GM23338 (cell line): ENCODE measurements at regions not wholly inside any gene's neighbourhood (a gene's known extent, or its start where the extent isn't known, plus 50 kb on each side); places are given as distances from the start of the nearest gene placed in this dataset.

Experiments
- ATAC-seq: fragments of 200-7000 bp; cut with Tn5 transposase; 3 replicates; pipeline ENCODE4 v1.9.1; 2020
- DNase-seq: peaks from one replicate; pipeline ENCODE4 v3.0.0-alpha.2; 2015; ENCODE audit warnings: low spot score
- H2AFZ ChIP-seq: fragments of 200-600 bp; sonication (generic); 2 replicates; pipeline ENCODE4 v1.8.0; 2016; ENCODE audit warnings: antibody characterized with exemption, mild to moderate bottlenecking, moderate library complexity
- H3F3A ChIP-seq: fragments of 200-600 bp; sonication (generic); replicated peaks from 2 replicates; pipeline ENCODE4 v1.8.0; 2017; ENCODE audit warnings: antibody characterized with exemption, mixed run types, low read depth
- H3K27ac ChIP-seq: fragments of 200-600 bp; sonication (generic); 2 replicates; pipeline ENCODE4 v1.6.1; 2016; ENCODE audit warnings: low read depth
- H3K27me3 ChIP-seq: fragments of 200-600 bp; sonication (generic); 2 replicates; pipeline ENCODE4 v1.8.0; 2016; ENCODE audit warnings: mild to moderate bottlenecking, mixed run types, moderate library complexity; ENCODE audit not compliant: insufficient read depth
- H3K36me3 ChIP-seq: fragments of 200-600 bp; sonication (generic); 2 replicates; pipeline ENCODE4 v1.8.0; 2016; ENCODE audit warnings: mild to moderate bottlenecking; ENCODE audit not compliant: insufficient read depth
- H3K4me1 ChIP-seq: fragments of 200-600 bp; sonication (generic); 2 replicates; pipeline ENCODE4 v1.8.0; 2016; ENCODE audit warnings: mild to moderate bottlenecking, moderate library complexity; ENCODE audit not compliant: insufficient read depth
- H3K4me2 ChIP-seq: fragments of 200-600 bp; sonication (generic); 2 replicates; pipeline ENCODE4 v1.7.1; 2017; ENCODE audit warnings: mixed run types
- H3K4me3 ChIP-seq: fragments of 200-600 bp; sonication (generic); 2 replicates; pipeline ENCODE4 v1.6.1; 2016; ENCODE audit warnings: mixed run types
- H3K79me2 ChIP-seq: fragments of 200-600 bp; sonication (generic); replicated peaks from 2 replicates; pipeline ENCODE4 v1.8.0; 2017; ENCODE audit warnings: mild to moderate bottlenecking; ENCODE audit not compliant: insufficient read depth
- H3K9me2 ChIP-seq: fragments of 200-600 bp; sonication (generic); 2 replicates; pipeline ENCODE4 v1.8.0; 2017; ENCODE audit not compliant: insufficient read depth
- H4K20me1 ChIP-seq: fragments of 200-600 bp; sonication (generic); replicated peaks from 2 replicates; pipeline ENCODE4 v1.8.0; 2017; ENCODE audit warnings: mild to moderate bottlenecking; ENCODE audit not compliant: insufficient read depth
- H3K27ac Mint-ChIP-seq: 2 replicates; pipeline ENCODE4 v1.8.0; 2020; ENCODE audit warnings: inconsistent platforms, mild to moderate bottlenecking, moderate library complexity, mixed read lengths
- H3K27me3 Mint-ChIP-seq: 3 replicates; pipeline ENCODE4 v1.8.0; 2022; ENCODE audit warnings: low read depth, mild to moderate bottlenecking, moderate library complexity, mixed read lengths, inconsistent platforms; ENCODE audit not compliant: insufficient read depth, poor library complexity
- H3K36me3 Mint-ChIP-seq: 3 replicates; pipeline ENCODE4 v1.8.0; 2021; ENCODE audit warnings: low read depth, mild to moderate bottlenecking, inconsistent platforms, moderate library complexity, mixed read lengths
- H3K4me1 Mint-ChIP-seq: 3 replicates; pipeline ENCODE4 v1.8.0; 2020; ENCODE audit warnings: mild to moderate bottlenecking, inconsistent platforms, mixed read lengths
- H3K4me3 Mint-ChIP-seq: 3 replicates; pipeline ENCODE4 v1.8.0; 2021; ENCODE audit warnings: moderate library complexity, mild to moderate bottlenecking, inconsistent platforms, mixed read lengths
- H3K9me3 Mint-ChIP-seq: 3 replicates; pipeline ENCODE4 v1.8.0; 2020; ENCODE audit warnings: moderate library complexity, mild to moderate bottlenecking, inconsistent platforms, mixed read lengths
- CREB1 ChIP-seq: fragments of 250-450 bp; sonication (Bioruptor Pico); IDR thresholded peaks from 2 replicates; pipeline ENCODE4 v1.5.0; 2020; ENCODE audit warnings: low read depth, mild to moderate bottlenecking, moderate library complexity
- ETS1 ChIP-seq: IDR thresholded peaks from 2 replicates; pipeline ENCODE4 v1.6.1; 2016; ENCODE audit warnings: antibody characterized with exemption
- EZH2 ChIP-seq: fragments of 200-600 bp; sonication (generic); IDR thresholded peaks from one replicate; pipeline ENCODE4 v1.8.0; 2017; ENCODE audit warnings: antibody characterized with exemption, mild to moderate bottlenecking, low read depth; ENCODE audit not compliant: unreplicated experiment
- EZH2phosphoT487 ChIP-seq: fragments of 200-600 bp; sonication (generic); IDR thresholded peaks from one replicate; pipeline ENCODE4 v1.8.1; 2018; ENCODE audit warnings: antibody characterized with exemption; ENCODE audit not compliant: unreplicated experiment
- JUNB ChIP-seq: IDR thresholded peaks from one replicate; pipeline ENCODE4 v1.6.1; 2016; ENCODE audit warnings: antibody characterized with exemption; ENCODE audit not compliant: unreplicated experiment
- REST ChIP-seq: IDR thresholded peaks from one replicate; pipeline ENCODE4 v1.6.1; 2018; ENCODE audit warnings: antibody characterized with exemption; ENCODE audit not compliant: unreplicated experiment
- STAT1 ChIP-seq: IDR thresholded peaks from one replicate; pipeline ENCODE4 v1.6.1; 2016; ENCODE audit warnings: antibody characterized with exemption; ENCODE audit not compliant: unreplicated experiment
- ZNF331 ChIP-seq: fragments of 250-450 bp; sonication (Bioruptor Pico); IDR thresholded peaks from 2 replicates; pipeline ENCODE4 v1.5.0; 2020; ENCODE audit warnings: low read depth, mild to moderate bottlenecking, moderate library complexity

DNA sequence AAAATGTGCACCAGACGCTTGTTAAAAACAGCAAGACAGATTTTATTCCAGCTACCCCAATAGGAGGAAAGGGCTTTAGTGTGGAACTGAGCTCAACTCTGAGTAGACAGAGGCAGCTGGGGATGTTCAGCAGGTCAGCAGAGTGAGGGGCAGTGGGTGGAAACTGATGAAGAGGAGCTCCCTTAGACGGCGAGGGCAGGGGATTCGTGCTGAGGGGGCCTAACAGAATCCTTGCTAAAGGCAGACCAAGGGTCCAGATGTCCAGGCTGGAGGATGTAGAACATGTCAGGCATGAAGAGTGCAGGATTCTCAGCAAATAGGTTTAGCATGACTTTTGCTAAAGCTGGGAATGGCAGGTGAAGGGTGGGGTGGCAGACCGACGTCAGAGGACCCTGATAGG is 71.9 kb upstream of the OLFM1 start (continued):
- TF ChIP-seq REST: no peak
- TF ChIP-seq ZNF331 (CRISPR knock-in tag): no peak

GRCh38 chr9:135016037-135016640 is 71.3 kb upstream of the OLFM1 start:
- Mint-ChIP-seq H3K36me3 (no peaks in the 10 kb centered on the region), H3K4me3 (no peak overlapping the region), H3K27me3 (peaks cover 11% of the 10 kb centered on the region), H3K9me3 (peaks cover 3% of the 10 kb centered on the region; the same call in 1 of the 3 replicates), H3K4me1 (peaks cover 7% of the 10 kb centered on the region), H3K27ac (no peak overlapping the region)
- Histone ChIP-seq H3K36me3 (no peaks in the 10 kb centered on the region), H3F3A (no peaks in the 10 kb centered on the region), H3K79me2 (no peaks in the 10 kb centered on the region), H3K4me2 (no peak overlapping the region), H3K9me2 (no peaks in the 10 kb centered on the region), H4K20me1 (no peaks in the 10 kb centered on the region), H2AFZ (no peak overlapping the region), H3K4me3 (no peak overlapping the region), H3K27me3 (no peaks in the 10 kb centered on the region), H3K27ac (no peak overlapping the region), H3K4me1 (no peaks in the 10 kb centered on the region)
- ATAC-seq: no peak
- TF ChIP-seq JUNB (no peak), CREB1 (CRISPR knock-in tag) (no peak), EZH2phosphoT487 (no peak), ETS1 (no peak)
- DNase-seq: no peak

GRCh38 chr9:135016876-135017275 is 70.6 kb upstream of the OLFM1 start:
- H3K4me1 ChIP-seq: no peaks in the 10 kb centered on the region
- H3K27me3 Mint-ChIP-seq: peaks cover 11% of the 10 kb centered on the region
- no peak overlapping the region for H3K4me3 Mint-ChIP-seq
- no peak overlapping the region for H3K27ac ChIP-seq
- H3K79me2 ChIP-seq: no peaks in the 10 kb centered on the region
- no peak overlapping the region for H2AFZ ChIP-seq
- H3F3A ChIP-seq: no peaks in the 10 kb centered on the region
- no peak for DNase-seq
- no peaks in the 10 kb centered on the region for H4K20me1 ChIP-seq
- TF ChIP-seq EZH2 (no peak), CREB1 (CRISPR knock-in tag) (no peak), JUNB (no peak), ETS1 (no peak), STAT1 (no peak), ZNF331 (CRISPR knock-in tag) (no peak)
- H3K9me3 Mint-ChIP-seq: peaks cover 3% of the 10 kb centered on the region; the same call in 1 of the 3 replicates
- no peak overlapping the region for H3K27ac Mint-ChIP-seq
- no peak overlapping the region for H3K4me3 ChIP-seq
- H3K27me3 ChIP-seq: no peaks in the 10 kb centered on the region
- no peaks in the 10 kb centered on the region for H3K36me3 ChIP-seq
- no peak for ATAC-seq
- no peaks in the 10 kb centered on the region for H3K9me2 ChIP-seq
- no peak overlapping the region for H3K4me2 ChIP-seq
- H3K4me1 Mint-ChIP-seq: peaks cover 7% of the 10 kb centered on the region
- no peaks in the 10 kb centered on the region for H3K36me3 Mint-ChIP-seq
